HAP-1 (cell line): ENCODE measurements at regions not wholly inside any gene's neighbourhood (a gene's known extent, or its start where the extent isn't known, plus 50 kb on each side); places are given as distances from the start of the nearest gene placed in this dataset.

Source experiments
- DNase-seq, 2 experiments: peaks; one replicate each; pipeline ENCODE4 v3.0.0-alpha.2; 2016 to 2020; ENCODE audit warnings: low spot score in 2 of 2
- H3K27me3 ChIP-seq: fragments of 250-450 bp; sonication (Bioruptor Pico); 2 replicates; pipeline ENCODE4 v1.5.1; 2020; ENCODE audit warnings: low read depth, mild to moderate bottlenecking, moderate library complexity
- H3K36me3 ChIP-seq: fragments of 250-450 bp; sonication (Bioruptor Pico); replicated peaks from 2 replicates; pipeline ENCODE4 v1.5.1; 2020; ENCODE audit warnings: mild to moderate bottlenecking
- H3K4me1 ChIP-seq: fragments of 250-450 bp; sonication (Bioruptor Pico); 2 replicates; pipeline ENCODE4 v1.5.1; 2020; ENCODE audit warnings: mild to moderate bottlenecking
- H3K4me3 ChIP-seq: fragments of 250-450 bp; sonication (Bioruptor Pico); 2 replicates; pipeline ENCODE4 v1.5.1; 2020; ENCODE audit warnings: mild to moderate bottlenecking, moderate library complexity
- H3K9me3 ChIP-seq: fragments of 250-450 bp; sonication (Bioruptor Pico); 2 replicates; pipeline ENCODE4 v1.5.1; 2020; ENCODE audit warnings: mild to moderate bottlenecking, moderate library complexity
- in situ Hi-C: fragments of 300-500 bp; cut with MboI; formaldehyde crosslinking; loops from 3 replicates; pipeline ENCODE4 v1.14.3; 2020; ENCODE audit warnings: low sequenced_read_pairs, inconsistent platforms, mixed read lengths

- Histone ChIP-seq H3K36me3 (no peaks in the 10 kb centered on the region), H3K27me3 (no peaks in the 10 kb centered on the region; the same call in 1 of the 2 replicates), H3K4me3 (no peak overlapping the region), H3K9me3 (no peaks in the 10 kb centered on the region; the same call in 1 of the 2 replicates), H3K4me1 (no peaks in the 10 kb centered on the region)
- no peak for DNase-seq
- in situ Hi-C loops: no loop called here
These were observed 128.6 kb downstream of the TEX29 start for GRCh38 chr13:111449041-111449440.

DNA sequence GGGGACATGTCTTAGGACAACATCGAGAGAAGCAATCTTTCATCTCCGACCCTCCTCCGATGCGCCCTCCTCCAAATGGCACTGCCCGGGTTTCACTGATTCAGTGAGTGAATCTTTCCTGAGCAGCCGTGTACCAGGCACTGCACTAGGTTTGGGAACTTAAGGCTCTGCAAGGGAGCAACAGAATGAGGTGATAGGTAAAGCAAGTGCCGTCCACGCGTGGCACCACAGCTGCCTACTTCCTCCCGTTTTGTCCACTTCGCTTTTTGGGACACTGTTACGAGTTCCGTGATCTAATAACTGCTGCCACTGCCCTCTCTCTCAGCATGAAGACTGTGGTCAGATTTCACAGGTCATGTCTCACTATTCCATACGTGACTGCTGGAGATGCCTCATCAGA, 131.0 kb downstream of the TEX29 start:
- H3K4me1 ChIP-seq: no peaks in the 10 kb centered on the region
- no peaks in the 10 kb centered on the region; the same call in 1 of the 2 replicates for H3K27me3 ChIP-seq
- no peaks in the 10 kb centered on the region for H3K36me3 ChIP-seq
- in situ Hi-C loops: no loop called here
- H3K9me3 ChIP-seq: no peaks in the 10 kb centered on the region; the same call in 1 of the 2 replicates
- no peak for DNase-seq
- no peak overlapping the region for H3K4me3 ChIP-seq

- Histone ChIP-seq H3K27me3 (peaks cover 6% of the 10 kb centered on the region), H3K36me3 (no peaks in the 10 kb centered on the region), H3K4me1 (no peaks in the 10 kb centered on the region), H3K4me3 (no peak overlapping the region), H3K9me3 (no peaks in the 10 kb centered on the region; the same call in 1 of the 2 replicates)
- in situ Hi-C loops: no loop called here
- DNase-seq: no peak
These were observed 136.2 kb downstream of the TEX29 start for GRCh38 chr13:111456452-111457230.

DNA sequence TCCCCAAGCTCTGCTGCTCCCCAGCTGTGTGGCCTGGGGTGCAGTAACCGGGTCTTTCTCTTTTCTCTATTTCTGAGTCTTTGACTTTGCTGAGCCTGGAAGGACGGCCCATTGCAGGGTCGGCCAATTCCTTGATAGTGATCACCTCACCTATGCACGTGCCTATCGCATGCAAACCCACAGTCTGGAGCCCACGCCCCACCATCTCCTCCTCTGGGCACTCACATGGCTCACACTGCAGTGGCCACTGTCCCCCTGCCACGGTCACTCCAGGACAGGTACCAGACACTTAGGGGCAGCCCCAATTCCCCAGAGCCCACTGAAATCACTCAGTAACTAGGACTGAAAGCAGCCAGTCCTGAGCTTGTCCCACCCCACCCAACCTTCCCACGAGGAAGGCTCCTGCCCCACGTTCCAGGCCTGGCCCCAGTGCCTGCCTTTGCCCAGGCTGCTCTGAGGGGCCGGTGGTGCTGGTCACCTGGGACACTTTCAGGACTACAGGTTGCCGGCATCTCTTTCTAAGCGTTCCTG, 137.6 kb downstream of the TEX29 start:
- no peak overlapping the region for H3K4me3 ChIP-seq
- no peaks in the 10 kb centered on the region for H3K4me1 ChIP-seq
- DNase-seq: no peak
- no peaks in the 10 kb centered on the region; the same call in 1 of the 2 replicates for H3K9me3 ChIP-seq
- H3K36me3 ChIP-seq: no peaks in the 10 kb centered on the region
- peaks cover 10% of the 10 kb centered on the region for H3K27me3 ChIP-seq
- in situ Hi-C loops: no loop called here

- H3K27me3 ChIP-seq: peaks cover 17% of the 10 kb centered on the region
- in situ Hi-C loops: no loop called here
These were observed 138.3 kb downstream of the TEX29 start for GRCh38 chr13:111458739-111459138.

DNA sequence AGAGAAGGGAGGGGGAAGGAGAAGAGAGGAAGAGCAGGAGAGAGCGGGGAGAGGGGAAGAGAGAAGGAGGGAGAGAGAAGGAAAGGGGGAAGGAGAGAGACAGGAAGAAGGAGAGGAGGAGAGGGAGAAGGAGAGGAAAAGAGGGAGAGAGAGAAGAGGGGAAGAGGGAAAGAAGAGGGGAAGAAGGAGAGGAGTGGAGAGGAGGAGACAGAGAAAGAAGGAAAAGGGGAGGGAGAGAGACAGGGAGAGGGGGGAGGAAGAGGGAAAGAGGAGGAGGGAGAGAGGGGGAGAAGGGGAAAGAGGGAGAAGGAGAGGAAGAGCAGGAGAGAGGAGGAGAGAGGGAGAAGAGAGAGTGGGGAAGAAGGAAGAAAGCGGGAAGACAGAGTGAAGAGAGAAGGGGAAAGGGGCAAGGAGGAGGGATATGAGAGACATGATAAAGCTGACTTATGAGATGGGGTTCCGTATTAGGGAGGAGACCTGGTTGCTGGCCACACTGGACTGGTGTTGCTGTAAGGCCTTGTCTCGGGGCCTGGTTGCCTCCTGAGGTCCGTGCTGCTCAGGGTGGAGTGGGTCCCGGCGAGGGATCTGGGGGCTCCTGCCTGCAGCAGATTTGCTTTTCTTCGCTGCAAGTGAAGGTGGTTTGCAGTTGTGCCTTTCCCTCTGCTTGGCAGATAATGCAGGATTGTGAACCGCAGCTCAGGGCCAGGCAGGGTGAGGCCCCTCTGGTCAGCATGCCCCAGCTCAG, 139.5 kb downstream of the TEX29 start:
- no peaks in the 10 kb centered on the region for H3K9me3 ChIP-seq
- peaks cover 22% of the 10 kb centered on the region for H3K27me3 ChIP-seq
- H3K4me3 ChIP-seq: no peak overlapping the region
- no peaks in the 10 kb centered on the region for H3K36me3 ChIP-seq
- DNase-seq: no peak
- in situ Hi-C loops: no loop called here
- no peaks in the 10 kb centered on the region for H3K4me1 ChIP-seq

More at GRCh38 chr13:111458739-111459138, 138.3 kb downstream of the TEX29 start:
- DNase-seq: no peak
- Histone ChIP-seq H3K36me3 (no peaks in the 10 kb centered on the region), H3K9me3 (no peaks in the 10 kb centered on the region), H3K4me3 (no peak overlapping the region), H3K4me1 (no peaks in the 10 kb centered on the region)

GRCh38 chr13:111460548-111461444, 140.4 kb downstream of the TEX29 start:
- H3K9me3 ChIP-seq: no peaks in the 10 kb centered on the region
- H3K36me3 ChIP-seq: no peaks in the 10 kb centered on the region
- peaks cover 22% of the 10 kb centered on the region for H3K27me3 ChIP-seq
- no peaks in the 10 kb centered on the region for H3K4me1 ChIP-seq
- DNase-seq: peak; percentile 7 to 61
- H3K4me3 ChIP-seq: no peak overlapping the region
- in situ Hi-C loops: no loop called here

- H3K9me3 ChIP-seq: no peaks in the 10 kb centered on the region
- in situ Hi-C loops: no loop called here
- H3K36me3 ChIP-seq: no peaks in the 10 kb centered on the region
- DNase-seq: no peak
- H3K4me1 ChIP-seq: no peaks in the 10 kb centered on the region
- peaks cover 24% of the 10 kb centered on the region for H3K27me3 ChIP-seq
- H3K4me3 ChIP-seq: no peak overlapping the region
These were observed 141.2 kb downstream of the TEX29 start for GRCh38 chr13:111461445-111462149.

DNA sequence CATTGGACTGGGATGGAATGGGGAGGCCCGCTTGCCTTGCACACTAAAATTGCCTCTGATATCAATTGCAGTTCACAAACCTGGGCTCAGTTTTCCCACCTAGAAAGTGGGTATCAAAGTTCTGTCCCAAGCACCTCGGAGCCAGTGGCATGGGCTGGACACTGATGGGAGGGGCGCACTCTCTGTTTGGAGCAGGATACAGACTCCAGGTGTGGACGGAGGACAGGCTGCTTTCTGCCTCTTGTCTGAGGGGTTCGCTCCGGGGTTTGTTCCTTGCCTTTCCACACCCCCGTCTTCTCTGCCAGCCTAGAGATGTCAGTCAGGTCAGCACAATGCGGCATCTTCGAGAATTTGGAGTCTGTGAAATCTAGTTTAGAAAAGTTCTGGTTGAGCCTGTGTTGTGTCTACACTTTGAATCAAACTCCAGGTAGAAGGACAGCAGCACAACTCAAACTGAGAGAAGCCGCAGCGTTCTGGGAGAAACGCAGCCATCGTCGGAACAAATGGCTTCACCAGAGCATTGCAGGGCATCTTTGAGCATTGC, 141.9 kb downstream of the TEX29 start:
- in situ Hi-C loops: no loop called here
- H3K36me3 ChIP-seq: no peaks in the 10 kb centered on the region

DNA sequence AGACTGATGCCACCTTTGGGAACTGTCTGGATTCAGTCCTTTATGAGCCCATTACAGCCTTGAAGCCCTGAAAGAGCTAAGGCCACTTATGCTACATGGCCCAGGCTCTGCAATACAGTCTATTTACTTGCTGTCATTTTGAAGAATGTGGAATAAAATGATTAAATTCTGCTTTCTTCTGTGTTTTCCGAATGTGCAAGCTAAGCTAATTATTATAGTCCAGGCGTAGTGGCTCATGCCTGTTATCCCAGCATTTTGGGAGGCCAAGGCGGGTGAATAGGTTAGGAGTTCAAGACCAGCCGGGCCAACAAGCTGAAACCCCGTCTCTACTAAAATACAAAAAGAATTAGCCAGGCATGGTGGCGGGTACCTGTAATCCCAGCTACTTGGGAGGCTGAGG, 142.5 kb downstream of the TEX29 start:
- no peak overlapping the region for H3K4me3 ChIP-seq
- DNase-seq: no peak
- H3K36me3 ChIP-seq: no peaks in the 10 kb centered on the region
- in situ Hi-C loops: no loop called here
- H3K4me1 ChIP-seq: no peaks in the 10 kb centered on the region
- H3K9me3 ChIP-seq: no peaks in the 10 kb centered on the region
- peaks cover 24% of the 10 kb centered on the region for H3K27me3 ChIP-seq

More for the DNA sequence above, 141.9 kb downstream of the TEX29 start:
- Histone ChIP-seq H3K27me3 (peaks cover 24% of the 10 kb centered on the region), H3K4me1 (no peaks in the 10 kb centered on the region), H3K4me3 (no peak overlapping the region), H3K9me3 (no peaks in the 10 kb centered on the region)
- DNase-seq: no peak

- Histone ChIP-seq H3K36me3 (no peaks in the 10 kb centered on the region), H3K9me3 (no peaks in the 10 kb centered on the region), H3K4me1 (no peaks in the 10 kb centered on the region), H3K4me3 (no peak overlapping the region), H3K27me3 (peaks cover 16% of the 10 kb centered on the region)
- no peak for DNase-seq
- in situ Hi-C loops: no loop called here
These were observed 146.9 kb downstream of the TEX29 start for GRCh38 chr13:111467111-111467890.
